Activated CD8-positive, alpha-beta T cell treated with anti-CD3 and anti-CD28 coated beads for 36 hours (primary cell): ENCODE measurements at regions not wholly inside any gene's neighbourhood (a gene's known extent, or its start where the extent isn't known, plus 50 kb on each side); places are given as distances from the start of the nearest gene placed in this dataset.

Source experiments
- ATAC-seq: fragments of 200-7000 bp; cut with Tn5 transposase; one replicate; pipeline ENCODE4 v1.10.0; 2021; ENCODE audit warnings: mild to moderate bottlenecking, moderate library complexity
- CTCF ChIA-PET: fragments of 350-600 bp; sonication (Branson Sonifier 250); formaldehyde crosslinking; loops from one replicate; lab custom pipeline; 2021; ENCODE audit warnings: antibody characterized with exemption; lab: Charles Lee
- POLR2A ChIA-PET: fragments of 350-600 bp; sonication (Branson Sonifier 250); formaldehyde crosslinking; loops from one replicate; lab custom pipeline; 2021; ENCODE audit warnings: antibody characterized with exemption; lab: Charles Lee
- DNase-seq: peaks from one replicate; pipeline ENCODE4 v3.0.0-alpha.2; 2020
- H3K27ac Mint-ChIP-seq: one replicate; pipeline ENCODE4 v1.8.0; 2021; ENCODE audit warnings: mild to moderate bottlenecking, mixed read lengths
- H3K27me3 Mint-ChIP-seq: one replicate; pipeline ENCODE4 v1.8.0; 2021; ENCODE audit warnings: mixed read lengths
- H3K36me3 Mint-ChIP-seq: one replicate; pipeline ENCODE4 v1.8.0; 2021; ENCODE audit warnings: low read depth, mixed read lengths
- H3K4me1 Mint-ChIP-seq: one replicate; pipeline ENCODE4 v1.8.0; 2021; ENCODE audit warnings: low read depth, mixed read lengths
- H3K4me3 Mint-ChIP-seq: one replicate; pipeline ENCODE4 v1.8.0; 2021; ENCODE audit warnings: mild to moderate bottlenecking, moderate library complexity, mixed read lengths
- H3K9me3 Mint-ChIP-seq: one replicate; pipeline ENCODE4 v1.8.0; 2021; ENCODE audit warnings: mixed read lengths
- CTCF ChIP-seq: fragments of 200-600 bp; IDR thresholded peaks from one replicate; pipeline ENCODE4 v1.8.0; 2022; ENCODE audit warnings: antibody characterized with exemption, mild to moderate bottlenecking
- intact Hi-C: fragments of 100-400 bp; cut with micrococcal nuclease; formaldehyde crosslinking; loops from one replicate; pipeline ENCODE4 v1.10.0; 2022

GRCh38 chr10:88038268-88038667 lies 174.8 kb downstream of the PTEN start:
- H3K4me3 Mint-ChIP-seq: no peak overlapping the region
- H3K27ac Mint-ChIP-seq: peak overlapping the region; percentile 9
- no peak for DNase-seq
- CTCF ChIA-PET: no interaction called here
- POLR2A ChIA-PET: no interaction called here
- no peak for TF ChIP-seq CTCF
- intact Hi-C loops: no loop called here
- no peaks in the 10 kb centered on the region for H3K36me3 Mint-ChIP-seq
- peaks cover 21% of the 10 kb centered on the region for H3K4me1 Mint-ChIP-seq
- H3K27me3 Mint-ChIP-seq: no peaks in the 10 kb centered on the region
- ATAC-seq: no peak
- H3K9me3 Mint-ChIP-seq: no peaks in the 10 kb centered on the region

DNA sequence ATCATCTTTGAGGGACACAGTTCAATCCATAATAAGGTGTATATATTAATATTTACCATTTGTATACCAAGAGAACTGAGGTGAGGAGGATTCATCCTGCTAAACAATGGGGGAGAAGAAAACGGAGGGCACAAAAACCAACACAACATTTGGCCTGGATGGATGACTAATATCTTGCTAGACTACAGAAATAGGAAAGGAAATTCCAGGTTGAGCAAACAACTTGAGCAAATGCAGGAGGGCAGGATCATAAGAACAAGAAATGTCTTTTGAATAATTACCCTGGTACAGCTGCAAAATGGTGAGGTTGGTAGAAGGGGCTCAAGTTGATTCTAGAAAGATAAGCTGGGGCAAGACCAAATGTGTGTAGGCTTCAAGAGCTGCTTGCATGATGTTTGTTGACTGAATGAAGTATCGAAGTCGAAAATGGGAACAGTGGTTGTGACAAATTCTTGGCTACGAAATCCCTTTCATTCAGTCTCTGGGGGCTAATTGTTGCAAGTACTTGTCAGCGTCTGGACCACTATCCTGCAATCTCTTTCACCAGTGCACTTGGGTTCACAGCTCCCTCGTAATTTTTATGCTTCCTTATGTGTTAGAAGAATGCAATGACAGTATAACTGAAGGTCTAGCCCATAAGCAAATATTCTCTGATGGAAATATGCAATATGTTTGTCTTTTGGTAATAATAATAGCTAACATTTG lies 176.2 kb downstream of the PTEN start:
- intact Hi-C loops: no loop called here
- Mint-ChIP-seq H3K4me3 (no peak overlapping the region), H3K4me1 (peaks cover 21% of the 10 kb centered on the region), H3K36me3 (no peaks in the 10 kb centered on the region), H3K27me3 (no peaks in the 10 kb centered on the region), H3K9me3 (no peaks in the 10 kb centered on the region), H3K27ac (no peak overlapping the region)
- no peak for TF ChIP-seq CTCF
- ChIA-PET CTCF (interaction anchor here (1.7 kb wide), 1 partner anchor 37 kb away, joined by 3 read pairs; no protein-coding TSS in a partner anchor), POLR2A (no interaction called here)
- ATAC-seq: no peak
- no peak for DNase-seq

DNA sequence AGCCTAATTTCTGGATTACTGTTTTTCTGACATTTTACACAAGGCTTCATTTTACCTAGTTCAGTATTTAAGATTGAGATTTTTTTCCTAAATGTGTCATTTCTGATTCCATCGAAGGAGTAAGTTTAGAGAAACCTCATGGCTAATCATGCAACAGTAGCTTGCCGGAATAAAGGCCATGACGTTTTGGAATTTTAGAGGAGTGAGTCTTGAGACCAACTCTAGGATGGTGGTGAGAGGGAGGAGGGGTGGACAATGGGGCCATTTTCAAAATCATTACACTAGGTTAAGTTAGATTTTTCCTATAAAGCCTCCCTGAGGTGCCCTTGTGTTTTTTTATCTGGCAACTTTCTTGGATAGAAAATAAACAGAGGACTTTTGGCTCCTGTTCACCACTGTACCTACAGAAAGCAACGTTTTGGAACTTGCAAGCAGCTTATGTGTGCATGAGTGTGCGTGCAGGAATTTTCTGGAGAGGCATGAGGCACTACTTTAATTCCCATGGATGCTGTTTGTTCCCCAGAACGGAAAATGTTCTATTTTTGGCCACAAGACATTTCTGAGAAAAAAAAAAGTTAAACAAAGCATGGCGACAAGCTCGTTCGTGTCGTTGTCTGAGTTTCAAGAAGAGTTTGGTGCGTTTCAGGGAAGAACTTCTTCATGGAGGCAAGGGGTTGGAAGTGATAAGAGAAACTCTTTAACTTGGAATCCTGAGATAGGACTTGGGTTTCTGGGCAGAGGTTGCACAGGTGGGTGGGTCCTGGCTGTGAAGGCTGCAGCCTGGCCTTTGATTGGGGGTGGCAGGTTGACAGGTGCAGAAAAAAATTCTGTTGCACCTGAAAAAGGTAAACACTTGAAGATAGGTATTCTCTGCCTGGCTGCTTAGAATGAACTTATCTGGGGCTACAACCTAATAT lies 178.1 kb downstream of the PTEN start:
- CTCF ChIA-PET: interaction anchor here (1.7 kb wide), 1 partner anchor 35 kb away, joined by 3 read pairs; no protein-coding TSS in a partner anchor
- ATAC-seq: no peak
- Mint-ChIP-seq H3K27me3 (peaks cover 2% of the 10 kb centered on the region), H3K4me1 (peaks cover 27% of the 10 kb centered on the region), H3K9me3 (peaks cover 2% of the 10 kb centered on the region), H3K27ac (no peak overlapping the region), H3K4me3 (no peak overlapping the region), H3K36me3 (no peaks in the 10 kb centered on the region)
- DNase-seq: no peak
- TF ChIP-seq CTCF: no peak
- intact Hi-C loops: no loop called here
- POLR2A ChIA-PET: no interaction called here

GRCh38 chr10:88042160-88043100 lies 179.0 kb downstream of the PTEN start:
- intact Hi-C loops: no loop called here
- Mint-ChIP-seq H3K9me3 (peaks cover 2% of the 10 kb centered on the region), H3K27me3 (peaks cover 2% of the 10 kb centered on the region), H3K4me1 (peaks cover 22% of the 10 kb centered on the region), H3K36me3 (no peaks in the 10 kb centered on the region), H3K27ac (no peak overlapping the region), H3K4me3 (no peak overlapping the region)
- CTCF ChIA-PET: no interaction called here
- TF ChIP-seq CTCF: no peak
- POLR2A ChIA-PET: no interaction called here
- DNase-seq: no peak
- ATAC-seq: no peak
